GM23338 (cell line): ENCODE measurements at regions not wholly inside any gene's neighbourhood (a gene's known extent, or its start where the extent isn't known, plus 50 kb on each side); places are given as distances from the start of the nearest gene placed in this dataset.

Experiments
- ATAC-seq: fragments of 200-7000 bp; cut with Tn5 transposase; 3 replicates; pipeline ENCODE4 v1.9.1; 2020
- DNase-seq: peaks from one replicate; pipeline ENCODE4 v3.0.0-alpha.2; 2015; ENCODE audit warnings: low spot score
- H2AFZ ChIP-seq: fragments of 200-600 bp; sonication (generic); 2 replicates; pipeline ENCODE4 v1.8.0; 2016; ENCODE audit warnings: antibody characterized with exemption, mild to moderate bottlenecking, moderate library complexity
- H3F3A ChIP-seq: fragments of 200-600 bp; sonication (generic); replicated peaks from 2 replicates; pipeline ENCODE4 v1.8.0; 2017; ENCODE audit warnings: antibody characterized with exemption, mixed run types, low read depth
- H3K27ac ChIP-seq: fragments of 200-600 bp; sonication (generic); 2 replicates; pipeline ENCODE4 v1.6.1; 2016; ENCODE audit warnings: low read depth
- H3K27me3 ChIP-seq: fragments of 200-600 bp; sonication (generic); 2 replicates; pipeline ENCODE4 v1.8.0; 2016; ENCODE audit warnings: mild to moderate bottlenecking, mixed run types, moderate library complexity; ENCODE audit not compliant: insufficient read depth
- H3K36me3 ChIP-seq: fragments of 200-600 bp; sonication (generic); 2 replicates; pipeline ENCODE4 v1.8.0; 2016; ENCODE audit warnings: mild to moderate bottlenecking; ENCODE audit not compliant: insufficient read depth
- H3K4me1 ChIP-seq: fragments of 200-600 bp; sonication (generic); 2 replicates; pipeline ENCODE4 v1.8.0; 2016; ENCODE audit warnings: mild to moderate bottlenecking, moderate library complexity; ENCODE audit not compliant: insufficient read depth
- H3K4me2 ChIP-seq: fragments of 200-600 bp; sonication (generic); 2 replicates; pipeline ENCODE4 v1.7.1; 2017; ENCODE audit warnings: mixed run types
- H3K4me3 ChIP-seq: fragments of 200-600 bp; sonication (generic); 2 replicates; pipeline ENCODE4 v1.6.1; 2016; ENCODE audit warnings: mixed run types
- H3K79me2 ChIP-seq: fragments of 200-600 bp; sonication (generic); replicated peaks from 2 replicates; pipeline ENCODE4 v1.8.0; 2017; ENCODE audit warnings: mild to moderate bottlenecking; ENCODE audit not compliant: insufficient read depth
- H3K9me2 ChIP-seq: fragments of 200-600 bp; sonication (generic); 2 replicates; pipeline ENCODE4 v1.8.0; 2017; ENCODE audit not compliant: insufficient read depth
- H4K20me1 ChIP-seq: fragments of 200-600 bp; sonication (generic); replicated peaks from 2 replicates; pipeline ENCODE4 v1.8.0; 2017; ENCODE audit warnings: mild to moderate bottlenecking; ENCODE audit not compliant: insufficient read depth
- H3K27ac Mint-ChIP-seq: 2 replicates; pipeline ENCODE4 v1.8.0; 2020; ENCODE audit warnings: inconsistent platforms, mild to moderate bottlenecking, moderate library complexity, mixed read lengths
- H3K27me3 Mint-ChIP-seq: 3 replicates; pipeline ENCODE4 v1.8.0; 2022; ENCODE audit warnings: low read depth, mild to moderate bottlenecking, moderate library complexity, mixed read lengths, inconsistent platforms; ENCODE audit not compliant: insufficient read depth, poor library complexity
- H3K36me3 Mint-ChIP-seq: 3 replicates; pipeline ENCODE4 v1.8.0; 2021; ENCODE audit warnings: low read depth, mild to moderate bottlenecking, inconsistent platforms, moderate library complexity, mixed read lengths
- H3K4me1 Mint-ChIP-seq: 3 replicates; pipeline ENCODE4 v1.8.0; 2020; ENCODE audit warnings: mild to moderate bottlenecking, inconsistent platforms, mixed read lengths
- H3K4me3 Mint-ChIP-seq: 3 replicates; pipeline ENCODE4 v1.8.0; 2021; ENCODE audit warnings: moderate library complexity, mild to moderate bottlenecking, inconsistent platforms, mixed read lengths
- H3K9me3 Mint-ChIP-seq: 3 replicates; pipeline ENCODE4 v1.8.0; 2020; ENCODE audit warnings: moderate library complexity, mild to moderate bottlenecking, inconsistent platforms, mixed read lengths
- CREB1 ChIP-seq: fragments of 250-450 bp; sonication (Bioruptor Pico); IDR thresholded peaks from 2 replicates; pipeline ENCODE4 v1.5.0; 2020; ENCODE audit warnings: low read depth, mild to moderate bottlenecking, moderate library complexity
- CTCF ChIP-seq, 2 experiments: fragments of 200-600 bp in 1 of 2; sonication (generic) in 1 of 2; conservative IDR thresholded peaks; 2 replicates each; pipeline versions ENCODE4 v1.5.1 to v1.6.1; 2016 to 2017; ENCODE audit warnings: antibody characterized with exemption in 2 of 2, low read depth in 2 of 2, mild to moderate bottlenecking in 2 of 2, moderate library complexity in 1 of 2
- EZH2 ChIP-seq: fragments of 200-600 bp; sonication (generic); IDR thresholded peaks from one replicate; pipeline ENCODE4 v1.8.0; 2017; ENCODE audit warnings: antibody characterized with exemption, mild to moderate bottlenecking, low read depth; ENCODE audit not compliant: unreplicated experiment
- EZH2phosphoT487 ChIP-seq: fragments of 200-600 bp; sonication (generic); IDR thresholded peaks from one replicate; pipeline ENCODE4 v1.8.1; 2018; ENCODE audit warnings: antibody characterized with exemption; ENCODE audit not compliant: unreplicated experiment
- JUNB ChIP-seq: IDR thresholded peaks from one replicate; pipeline ENCODE4 v1.6.1; 2016; ENCODE audit warnings: antibody characterized with exemption; ENCODE audit not compliant: unreplicated experiment
- REST ChIP-seq: IDR thresholded peaks from one replicate; pipeline ENCODE4 v1.6.1; 2018; ENCODE audit warnings: antibody characterized with exemption; ENCODE audit not compliant: unreplicated experiment
- STAT1 ChIP-seq: IDR thresholded peaks from one replicate; pipeline ENCODE4 v1.6.1; 2016; ENCODE audit warnings: antibody characterized with exemption; ENCODE audit not compliant: unreplicated experiment
- ZNF114 ChIP-seq: fragments of 250-450 bp; sonication (Bioruptor Pico); IDR thresholded peaks from 2 replicates; pipeline ENCODE4 v1.5.0; 2020; ENCODE audit warnings: mild to moderate bottlenecking, moderate library complexity
- ZNF331 ChIP-seq: fragments of 250-450 bp; sonication (Bioruptor Pico); IDR thresholded peaks from 2 replicates; pipeline ENCODE4 v1.5.0; 2020; ENCODE audit warnings: low read depth, mild to moderate bottlenecking, moderate library complexity
- ZNF462 ChIP-seq: fragments of 250-450 bp; sonication (Bioruptor Pico); IDR thresholded peaks from 2 replicates; pipeline ENCODE4 v1.5.0; 2020; ENCODE audit warnings: mild to moderate bottlenecking, moderate library complexity

GRCh38 chr10:43902842-43903241 lies 254.2 kb upstream of the ZNF32 start (continued):
- TF ChIP-seq ZNF462 (CRISPR knock-in tag) (no peak), ZNF331 (CRISPR knock-in tag) (no peak), STAT1 (no peak), ZNF114 (no peak), EZH2phosphoT487 (no peak)

- Mint-ChIP-seq H3K36me3 (no peaks in the 10 kb centered on the region), H3K27me3 (peaks cover 6% of the 10 kb centered on the region), H3K4me3 (no peak overlapping the region), H3K27ac (no peak overlapping the region), H3K9me3 (no peaks in the 10 kb centered on the region), H3K4me1 (peaks cover 7% of the 10 kb centered on the region)
- H3F3A ChIP-seq: no peaks in the 10 kb centered on the region
- H3K9me2 ChIP-seq: no peaks in the 10 kb centered on the region; the same call in 1 of the 2 replicates
- no peak for ATAC-seq
- no peak overlapping the region for H3K4me2 ChIP-seq
- H4K20me1 ChIP-seq: no peaks in the 10 kb centered on the region
- no peaks in the 10 kb centered on the region for H3K79me2 ChIP-seq
- no peak overlapping the region for H3K27ac ChIP-seq
- no peak for DNase-seq
- H3K4me1 ChIP-seq: no peaks in the 10 kb centered on the region
- H3K36me3 ChIP-seq: no peaks in the 10 kb centered on the region
- TF ChIP-seq CREB1 (CRISPR knock-in tag): no peak
- TF ChIP-seq JUNB: no peak
- no peak for TF ChIP-seq REST
- no peak for TF ChIP-seq EZH2phosphoT487
- no peak for TF ChIP-seq ZNF114
- TF ChIP-seq ZNF331 (CRISPR knock-in tag): no peak
- no peak for TF ChIP-seq EZH2
- TF ChIP-seq CTCF (conservative IDR thresholded peaks at IDR 0.05; ENCODE audit: low read depth in 2 of 2): no peak
- no peaks in the 10 kb centered on the region for H3K27me3 ChIP-seq
- no peak overlapping the region for H2AFZ ChIP-seq
- H3K4me3 ChIP-seq: no peak overlapping the region
Observed at GRCh38 chr10:43901744-43902504, 253.2 kb upstream of the ZNF32 start.
